HepG2 (cell line): ENCODE measurements at regions not wholly inside any gene's neighbourhood (a gene's known extent, or its start where the extent isn't known, plus 50 kb on each side); places are given as distances from the start of the nearest gene placed in this dataset.
A peak's percentile ranks its signal among the peaks of the same experiment; 100 is the strongest.

Experiments
- ATF1 ChIP-seq: IDR thresholded peaks from 2 replicates; pipeline ENCODE4 v1.6.1; 2016; ENCODE audit warnings: mild to moderate bottlenecking, control low read depth
- CBX2 ChIP-seq, 2 experiments: fragments of 200-600 bp in 1 of 2; sonication (generic); formaldehyde crosslinking in 1 of 2; IDR thresholded peaks; 2 replicates each; pipeline versions ENCODE4 v1.7.0 to v1.8.1; 2018 to 2022; ENCODE audit warnings: low read depth in 2 of 2, low read length in 1 of 2, mild to moderate bottlenecking in 1 of 2, missing genetic modification reagents in 1 of 2
- CCDC6 ChIP-seq: sonication (generic); formaldehyde crosslinking; IDR thresholded peaks from 2 replicates; pipeline ENCODE4 v1.8.1; 2022; ENCODE audit warnings: mild to moderate bottlenecking, missing genetic modification reagents, moderate library complexity
- CREM ChIP-seq, 2 experiments: sonication (generic) in 1 of 2; formaldehyde crosslinking in 1 of 2; IDR thresholded peaks; 2 replicates each; pipeline versions ENCODE4 v1.4.0 to v1.6.1; 2016 to 2020; ENCODE audit warnings: antibody characterized with exemption in 1 of 2, mild to moderate bottlenecking in 1 of 2, missing genetic modification reagents in 1 of 2
- CSRNP1 ChIP-seq: sonication (generic); formaldehyde crosslinking; IDR thresholded peaks from 2 replicates; pipeline ENCODE4 v1.8.1; 2023; ENCODE audit warnings: mild to moderate bottlenecking, missing genetic modification reagents
- FOXP4 ChIP-seq: sonication (generic); formaldehyde crosslinking; IDR thresholded peaks from 2 replicates; pipeline ENCODE4 v1.4.0; 2020; ENCODE audit warnings: missing genetic modification reagents
- GMEB1 ChIP-seq: sonication (generic); formaldehyde crosslinking; IDR thresholded peaks from 2 replicates; pipeline ENCODE4 v1.5.1; 2020; ENCODE audit warnings: missing genetic modification reagents, mild to moderate bottlenecking, borderline replicate concordance
- GTF2F1 ChIP-seq: fragments of 150-350 bp; IDR thresholded peaks from 2 replicates; pipeline ENCODE4 v1.6.1; 2014; ENCODE audit warnings: low read length
- KMT2B ChIP-seq: IDR thresholded peaks from 2 replicates; pipeline ENCODE4 v1.6.1; 2016; ENCODE audit warnings: missing genetic modification reagents, missing compliant biosample characterization
- TCF12 ChIP-seq, 2 experiments: fragments of 450-650 bp in 1 of 2; sonication (generic) in 1 of 2; formaldehyde crosslinking in 1 of 2; IDR thresholded peaks; 2 replicates each; pipeline versions ENCODE4 v1.6.1 to v1.8.0; 2017 to 2022; ENCODE audit warnings: antibody characterized with exemption in 1 of 2, mild to moderate bottlenecking in 1 of 2, missing genetic modification reagents in 1 of 2, moderate library complexity in 1 of 2
- ZFP36L2 ChIP-seq: sonication (generic); formaldehyde crosslinking; IDR thresholded peaks from 2 replicates; pipeline ENCODE4 v1.4.0; 2020; ENCODE audit warnings: missing genetic modification reagents
- ZFP37 ChIP-seq: sonication (generic); formaldehyde crosslinking; IDR thresholded peaks from 2 replicates; pipeline ENCODE4 v1.4.0; 2020; ENCODE audit warnings: missing genetic modification reagents, borderline replicate concordance
- ZNF234 ChIP-seq: sonication (generic); formaldehyde crosslinking; conservative IDR thresholded peaks from 2 replicates; pipeline ENCODE4 v1.5.1; 2020; ENCODE audit warnings: mild to moderate bottlenecking, missing genetic modification reagents
- ZNF280D ChIP-seq: sonication (generic); formaldehyde crosslinking; IDR thresholded peaks from 2 replicates; pipeline ENCODE4 v1.5.1; 2020; ENCODE audit warnings: mild to moderate bottlenecking, missing genetic modification reagents
- ZNF501 ChIP-seq: sonication (generic); formaldehyde crosslinking; IDR thresholded peaks from 2 replicates; pipeline ENCODE4 v1.5.1; 2020; ENCODE audit warnings: mild to moderate bottlenecking, moderate library complexity, missing genetic modification reagents
- ZSCAN25 ChIP-seq: sonication (generic); formaldehyde crosslinking; IDR thresholded peaks from 2 replicates; pipeline ENCODE4 v1.8.0; 2022; ENCODE audit warnings: mild to moderate bottlenecking, missing genetic modification reagents
- ZUFSP ChIP-seq: sonication (generic); formaldehyde crosslinking; IDR thresholded peaks from 2 replicates; pipeline ENCODE4 v1.9.0; 2021; ENCODE audit warnings: missing genetic modification reagents, mild to moderate bottlenecking, borderline replicate concordance

- TF ChIP-seq ZSCAN25 (CRISPR knock-in tag) (no peak), KMT2B (no peak), CCDC6 (CRISPR knock-in tag) (no peak), CBX2 (IDR thresholded peaks at IDR 0.05; ENCODE audit: low read depth, low read length) (no peak), CBX2 (CRISPR knock-in tag; IDR thresholded peaks at IDR 0.05; ENCODE audit: low read depth) (no peak), ZUFSP (CRISPR knock-in tag) (no peak), ZFP36L2 (CRISPR knock-in tag) (no peak), ZFP37 (no peak), ZNF501 (CRISPR knock-in tag) (peak; percentile 47), ZNF280D (CRISPR knock-in tag) (0 out of 2 replicates have a peak, but pooled peaks have one; percentile 56), CSRNP1 (CRISPR knock-in tag) (no peak), CREM (IDR thresholded peaks at IDR 0.05) (no peak), CREM (CRISPR knock-in tag; IDR thresholded peaks at IDR 0.05) (no peak), ZNF234 (CRISPR knock-in tag) (no peak), GMEB1 (CRISPR knock-in tag) (peak; percentile 22; the same call in 1 of the 2 replicates), TCF12 (IDR thresholded peaks at IDR 0.05) (no peak), TCF12 (CRISPR knock-in tag; IDR thresholded peaks at IDR 0.05) (no peak), GTF2F1 (no peak), ATF1 (CRISPR knock-in tag) (no peak), FOXP4 (CRISPR knock-in tag) (peak; percentile 75)
Observed at GRCh38 chr21:43287795-43288755, 119.3 kb downstream of the CRYAA start (continued).
